Fibroblast of the aortic adventitia (primary cell): ENCODE measurements at regions not wholly inside any gene's neighbourhood (a gene's known extent, or its start where the extent isn't known, plus 50 kb on each side); places are given as distances from the start of the nearest gene placed in this dataset.

ENCODE experiments used
- DNase-seq: peaks from one replicate; pipeline ENCODE4 v3.0.0-alpha.2; 2010; ENCODE audit warnings: low read depth
- H3K4me3 ChIP-seq: 2 replicates; pipeline ENCODE4 v1.5.1; 2011; ENCODE audit warnings: low read depth, mild to moderate bottlenecking, control low read depth, low read length, moderate library complexity
- CTCF ChIP-seq: IDR thresholded peaks from 2 replicates; pipeline ENCODE4 v1.5.1; 2011; ENCODE audit warnings: mild to moderate bottlenecking, low read length, control low read depth, inconsistent platforms; ENCODE audit not compliant: insufficient read depth

- DNase-seq: no peak
- TF ChIP-seq CTCF: no peak
- no peak overlapping the region for H3K4me3 ChIP-seq
These were observed 99.9 kb downstream of the AREG start for GRCh38 chr4:74544655-74545361.

GRCh38 chr4:74545448-74545847, 100.5 kb downstream of the AREG start:
- DNase-seq: peak; percentile 61
- H3K4me3 ChIP-seq: no peak overlapping the region
- TF ChIP-seq CTCF: no peak

GRCh38 chr4:74546057-74546456, 101.1 kb downstream of the AREG start:
- no peak for TF ChIP-seq CTCF
- no peak overlapping the region for H3K4me3 ChIP-seq
- DNase-seq: peak; percentile 83

- no peak for DNase-seq
These were observed 102.1 kb downstream of the AREG start for GRCh38 chr4:74547042-74547441.

GRCh38 chr4:74548561-74548960, 103.6 kb downstream of the AREG start:
- no peak overlapping the region for H3K4me3 ChIP-seq
- DNase-seq: peak; percentile 23
- TF ChIP-seq CTCF: no peak

More at GRCh38 chr4:74547042-74547441, 102.1 kb downstream of the AREG start:
- TF ChIP-seq CTCF: no peak
- no peak overlapping the region for H3K4me3 ChIP-seq

- no peak overlapping the region for H3K4me3 ChIP-seq
- DNase-seq: no peak
- no peak for TF ChIP-seq CTCF
These were observed 105.0 kb downstream of the AREG start for GRCh38 chr4:74549936-74550335.

GRCh38 chr4:74555231-74555630, 110.3 kb downstream of the AREG start:
- peak; percentile 69 for DNase-seq
- no peak for TF ChIP-seq CTCF
- H3K4me3 ChIP-seq: no peak overlapping the region
